Lung (tissue), 11 donors: ENCODE measurements at regions not wholly inside any gene's neighbourhood (a gene's known extent, or its start where the extent isn't known, plus 50 kb on each side); places are given as distances from the start of the nearest gene placed in this dataset.

Source experiments
- ATAC-seq: fragments of 200-7000 bp; cut with Tn5 transposase; one replicate; pipeline ENCODE4 v1.9.1; 2020; ENCODE audit warnings: moderate number of reproducible peaks; ENCODE audit not compliant: insufficient read depth, low FRiP score
- DNase-seq, 3 donors: peaks; one replicate each; pipeline ENCODE4 v3.0.0-alpha.2; 2013 to 2017
- H3K27ac ChIP-seq, 2 donors: one replicate each; pipeline ENCODE4 v1.5.1; 2013; ENCODE audit warnings: mild to moderate bottlenecking in 2 of 2, moderate library complexity in 2 of 2, control low read depth in 1 of 2, inconsistent platforms in 1 of 2, low read depth in 1 of 2, low read length in 1 of 2
- H3K27me3 ChIP-seq, 3 donors: one replicate each; pipeline ENCODE4 v1.5.1; 2013; ENCODE audit warnings: low read length in 2 of 3; ENCODE audit not compliant: control insufficient read depth in 3 of 3, insufficient read depth in 3 of 3
- H3K36me3 ChIP-seq, 4 donors: one replicate each; pipeline ENCODE4 v1.5.1; 2013; ENCODE audit warnings: low read length in 4 of 4, mild to moderate bottlenecking in 1 of 4, moderate library complexity in 1 of 4; ENCODE audit not compliant: control insufficient read depth in 4 of 4, insufficient read depth in 4 of 4
- H3K4me1 ChIP-seq, 5 donors: one replicate each; pipeline ENCODE4 v1.5.1; 2013; ENCODE audit warnings: low read length in 5 of 5, mild to moderate bottlenecking in 2 of 5, moderate library complexity in 1 of 5; ENCODE audit not compliant: control insufficient read depth in 5 of 5, insufficient read depth in 5 of 5
- H3K4me3 ChIP-seq: one replicate; pipeline ENCODE4 v1.5.1; 2013; ENCODE audit warnings: mild to moderate bottlenecking, control low read depth, moderate library complexity
- H3K9ac ChIP-seq, 2 donors: one replicate each; pipeline ENCODE4 v1.5.1; 2013; ENCODE audit warnings: low read length in 2 of 2, control low read depth in 1 of 2; ENCODE audit not compliant: insufficient read depth in 1 of 2
- H3K9me3 ChIP-seq, 4 donors: one replicate each; pipeline ENCODE4 v1.5.1; 2013; ENCODE audit warnings: low read length in 3 of 4, mild to moderate bottlenecking in 1 of 4, moderate library complexity in 1 of 4; ENCODE audit not compliant: control insufficient read depth in 4 of 4, insufficient read depth in 3 of 4
- WGBS, 2 donors: extraction: QIAGEN DNeasy Blood & Tissue Kit; methylation state at CpG; one replicate each; pipeline ENCODE4 v1.1.7; 2013; 5-methylcytosine and 5-hydroxymethylcytosine counted together
- TF ChIP-seq, protein P1 (sequence below): IDR thresholded peaks from 2 replicates; pipeline ENCODE4 v1.5.1; 2012; ENCODE audit warnings: mild to moderate bottlenecking; ENCODE audit errors: control extremely low read depth, extremely low read depth
- donor health status: control.
- donor health status: control.
- donor health status: Bipolar disorder and iron deficiency.
- donor health status: healthy.
- donor health status: DM: yes; HTN: yes; CAD: no.

DNA sequence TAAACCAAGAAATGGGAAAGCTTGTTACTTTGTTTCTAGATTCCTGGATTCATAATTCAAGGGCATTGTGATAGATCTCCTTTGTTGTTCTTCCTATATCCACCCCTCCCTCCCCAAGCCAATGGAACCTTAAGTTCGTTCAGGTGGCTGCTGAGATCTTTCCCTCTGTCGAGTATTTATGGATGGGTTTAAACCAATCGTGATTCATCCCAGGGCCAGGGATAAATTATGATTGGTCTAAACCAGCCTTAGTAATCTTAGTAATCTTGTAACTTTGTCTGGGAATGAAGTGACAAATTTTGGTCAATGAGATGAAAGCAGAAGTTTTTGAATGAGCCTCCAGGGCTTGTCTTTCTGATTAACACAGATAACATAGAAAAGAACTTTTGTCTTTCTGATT lies 56.1 kb upstream of the PCED1B start:
- 81 to 89% methylated on average over 3 of the region's 3 CpGs for WGBS, 2 donors
- Histone ChIP-seq H3K4me3 (no peak overlapping the region), H3K9ac (no peak overlapping the region), H3K36me3 (no peaks in the 10 kb centered on the region), H3K27ac (no peak overlapping the region), H3K9me3 (no peaks in the 10 kb centered on the region), H3K4me1 (no peaks in the 10 kb centered on the region), H3K27me3 (no peaks in the 10 kb centered on the region)
- TF ChIP-seq, protein P1, sequence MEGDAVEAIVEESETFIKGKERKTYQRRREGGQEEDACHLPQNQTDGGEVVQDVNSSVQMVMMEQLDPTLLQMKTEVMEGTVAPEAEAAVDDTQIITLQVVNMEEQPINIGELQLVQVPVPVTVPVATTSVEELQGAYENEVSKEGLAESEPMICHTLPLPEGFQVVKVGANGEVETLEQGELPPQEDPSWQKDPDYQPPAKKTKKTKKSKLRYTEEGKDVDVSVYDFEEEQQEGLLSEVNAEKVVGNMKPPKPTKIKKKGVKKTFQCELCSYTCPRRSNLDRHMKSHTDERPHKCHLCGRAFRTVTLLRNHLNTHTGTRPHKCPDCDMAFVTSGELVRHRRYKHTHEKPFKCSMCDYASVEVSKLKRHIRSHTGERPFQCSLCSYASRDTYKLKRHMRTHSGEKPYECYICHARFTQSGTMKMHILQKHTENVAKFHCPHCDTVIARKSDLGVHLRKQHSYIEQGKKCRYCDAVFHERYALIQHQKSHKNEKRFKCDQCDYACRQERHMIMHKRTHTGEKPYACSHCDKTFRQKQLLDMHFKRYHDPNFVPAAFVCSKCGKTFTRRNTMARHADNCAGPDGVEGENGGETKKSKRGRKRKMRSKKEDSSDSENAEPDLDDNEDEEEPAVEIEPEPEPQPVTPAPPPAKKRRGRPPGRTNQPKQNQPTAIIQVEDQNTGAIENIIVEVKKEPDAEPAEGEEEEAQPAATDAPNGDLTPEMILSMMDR: no peak
- DNase-seq (no peak), ATAC-seq (no peak)

DNA sequence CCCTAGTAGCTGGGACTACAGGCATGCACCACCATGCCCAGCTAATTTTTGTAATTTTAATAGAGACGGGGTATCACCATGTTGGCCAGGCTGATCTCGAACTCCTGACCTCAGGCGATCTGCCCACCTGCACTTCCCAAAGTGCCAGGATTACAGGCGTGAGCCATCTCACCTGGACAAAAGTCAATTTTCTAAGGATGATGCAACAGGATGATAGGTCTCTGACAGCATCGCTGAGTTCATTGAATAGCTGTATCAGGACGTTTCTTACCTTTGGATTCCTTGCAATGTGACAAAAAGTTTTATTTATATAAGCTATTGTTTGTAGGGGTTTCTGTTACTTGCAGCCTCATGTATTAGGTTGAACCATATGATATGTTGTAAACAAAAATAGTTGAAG lies 55.5 kb upstream of the PCED1B start:
- H3K4me1 ChIP-seq: no peaks in the 10 kb centered on the region
- no peak overlapping the region for H3K4me3 ChIP-seq
- H3K9ac ChIP-seq: no peak overlapping the region
- DNase-seq: no peak
- ATAC-seq: no peak
- TF ChIP-seq, protein P1: no peak
- no peaks in the 10 kb centered on the region for H3K27me3 ChIP-seq
- H3K9me3 ChIP-seq: no peaks in the 10 kb centered on the region
- WGBS, 2 donors: 85 to 89% methylated on average over 6 of the region's 6 CpGs
- no peaks in the 10 kb centered on the region for H3K36me3 ChIP-seq
- no peak overlapping the region for H3K27ac ChIP-seq

DNA sequence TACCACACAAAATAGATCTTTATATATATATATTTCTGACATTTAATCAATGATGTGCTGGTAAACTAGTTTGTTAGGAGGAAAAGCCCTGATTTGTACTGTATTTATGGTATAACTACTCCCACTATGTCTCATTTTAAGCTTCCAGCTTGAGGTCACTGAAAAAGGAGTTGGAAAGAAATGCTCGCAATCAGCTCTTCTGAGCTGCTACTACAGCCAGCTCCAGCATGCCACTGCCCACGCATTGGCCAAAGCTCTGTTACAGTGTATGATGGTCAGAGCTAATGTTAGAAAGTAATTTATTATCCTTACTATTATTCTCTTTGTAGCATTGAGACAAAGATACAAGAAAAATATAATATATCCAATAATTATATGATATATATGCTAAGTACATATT lies 55.0 kb upstream of the PCED1B start:
- ATAC-seq (no peak), DNase-seq (no peak)
- TF ChIP-seq, protein P1: no peak
- H3K9me3 ChIP-seq: no peaks in the 10 kb centered on the region
- no peaks in the 10 kb centered on the region for H3K36me3 ChIP-seq
- no peak overlapping the region for H3K9ac ChIP-seq
- no peak overlapping the region for H3K27ac ChIP-seq
- 80 to 85% methylated on average over 2 of the region's 2 CpGs for WGBS, 2 donors
- no peaks in the 10 kb centered on the region for H3K4me1 ChIP-seq
- H3K27me3 ChIP-seq: no peaks in the 10 kb centered on the region
- H3K4me3 ChIP-seq: no peak overlapping the region

DNA sequence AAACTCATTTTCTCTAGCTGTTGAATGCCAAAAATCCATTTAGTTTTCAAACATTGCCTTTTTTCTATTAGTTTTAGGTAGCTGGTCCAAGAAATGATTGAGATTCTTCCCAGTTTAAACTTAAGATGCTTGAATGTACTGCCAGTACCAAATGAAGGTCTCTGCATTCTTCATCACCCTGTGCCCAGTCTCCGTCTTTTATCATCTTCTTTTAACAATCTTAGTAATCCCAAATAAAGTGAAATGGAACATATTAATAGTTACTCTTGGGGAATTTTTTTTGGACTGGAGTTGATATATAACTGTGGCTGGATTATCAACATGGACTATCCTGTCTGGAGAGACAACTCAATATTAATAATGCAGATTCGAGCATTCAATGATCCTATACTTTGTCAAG lies 54.1 kb upstream of the PCED1B start:
- Histone ChIP-seq H3K4me3 (no peak overlapping the region), H3K27ac (no peak overlapping the region), H3K9me3 (no peaks in the 10 kb centered on the region), H3K4me1 (no peaks in the 10 kb centered on the region), H3K9ac (no peak overlapping the region), H3K27me3 (no peaks in the 10 kb centered on the region), H3K36me3 (no peaks in the 10 kb centered on the region)
- TF ChIP-seq, protein P1: no peak
- ATAC-seq (no peak), DNase-seq (no peak)
- WGBS, 2 donors: 85 to 94% methylated on average over 2 of the region's 2 CpGs
